HCT116 (cell line): ENCODE measurements at regions not wholly inside any gene's neighbourhood (a gene's known extent, or its start where the extent isn't known, plus 50 kb on each side); places are given as distances from the start of the nearest gene placed in this dataset.

ENCODE experiments used
- ATAC-seq: fragments of 200-7000 bp; cut with Tn5 transposase; 2 replicates; pipeline ENCODE4 v1.9.1; 2020; ENCODE audit warnings: mild to moderate bottlenecking, moderate library complexity
- BruUV-seq: library from RNA; stranded (reverse); fragments of 400-500 nt; replicated peaks from 2 replicates; lab custom pipeline; 2021; lab: Mats Ljungman, UMichigan
- CTCF ChIA-PET: fragments of 300-600 bp; sonication (Branson Sonifier 250); formaldehyde crosslinking; loops from one replicate; lab custom pipeline; 2021; ENCODE audit warnings: antibody characterized with exemption; lab: Charles Lee
- POLR2A ChIA-PET: fragments of 300-600, 350-600 bp; sonication (Branson Sonifier 250); formaldehyde crosslinking; loops from one replicate; lab custom pipeline; 2021; ENCODE audit warnings: antibody characterized with exemption; lab: Charles Lee
- RAD21 ChIA-PET, 2 experiments: fragments of 300-600 bp; sonication (Branson Sonifier 250); formaldehyde crosslinking; loops; one replicate each; lab custom pipeline; 2023; ENCODE audit warnings: low total read pairs in 2 of 2; ENCODE audit not compliant: uncharacterized antibody in 2 of 2, unreplicated experiment in 2 of 2, low non-redundant PET in 1 of 2; lab: Charles Lee
- DNase-seq: peaks from one replicate; pipeline ENCODE4 v3.0.0-alpha.2; 2010; ENCODE audit warnings: low read depth, low spot score
- H2AFZ ChIP-seq: fragments of 200-600 bp; shearing (Covaris generic), sonication (generic); 2 replicates; pipeline ENCODE4 v1.6.1; 2017; ENCODE audit warnings: low read depth, mixed run types, mixed read lengths, antibody characterized with exemption, low read length; ENCODE audit not compliant: poor library complexity, severe bottlenecking
- H3K27ac ChIP-seq: 2 replicates; pipeline ENCODE4 v1.5.1; 2012; ENCODE audit warnings: low read depth, low read length
- H3K27me3 ChIP-seq: fragments of 200-600 bp; sonication (generic); 2 replicates; pipeline ENCODE4 v1.6.1; 2016; ENCODE audit warnings: mixed run types, low read length, mixed read lengths; ENCODE audit not compliant: insufficient read depth
- H3K36me3 ChIP-seq, 2 experiments: fragments of 200-500 bp in 1 of 2; fragments of 200-600 bp in 1 of 2; sonication (Bioruptor generic) in 1 of 2; sonication (generic) in 1 of 2; 2 replicates each; pipeline versions ENCODE4 v1.5.1 to v1.6.1; 2014 to 2016; ENCODE audit warnings: low read length in 2 of 2, inconsistent platforms in 1 of 2, mixed read lengths in 1 of 2, mixed run types in 1 of 2; ENCODE audit not compliant: insufficient read depth in 2 of 2, control insufficient read depth in 1 of 2
- H3K4me1 ChIP-seq, 2 experiments: fragments of 200-600 bp in 1 of 2; sonication (generic) in 1 of 2; 2 replicates each; pipeline versions ENCODE4 v1.5.1 to v1.6.1; 2012 to 2017; ENCODE audit warnings: low read length in 2 of 2, inconsistent platforms in 1 of 2, mild to moderate bottlenecking in 1 of 2, mixed read lengths in 1 of 2, mixed run types in 1 of 2, moderate library complexity in 1 of 2; ENCODE audit not compliant: insufficient read depth in 2 of 2, control insufficient read depth in 1 of 2
- H3K4me2 ChIP-seq: fragments of 200-600 bp; sonication (generic); 2 replicates; pipeline ENCODE4 v1.6.1; 2017; ENCODE audit warnings: mixed run types, low read length, mixed read lengths
- H3K4me3 ChIP-seq, 2 experiments: fragments of 200-600 bp in 1 of 2; sonication (generic) in 1 of 2; replicated peaks in 1 of 2; 2 replicates each; pipeline ENCODE4 v1.5.1; 2011 to 2016; ENCODE audit warnings: low read length in 2 of 2, control low read depth in 1 of 2, low read depth in 1 of 2, mild to moderate bottlenecking in 1 of 2, mixed read lengths in 1 of 2, mixed run types in 1 of 2
- H3K79me2 ChIP-seq: fragments of 200-600 bp; sonication (generic); 2 replicates; pipeline ENCODE4 v1.6.1; 2017; ENCODE audit warnings: mild to moderate bottlenecking, mixed run types, low read length, moderate library complexity, mixed read lengths; ENCODE audit not compliant: insufficient read depth
- H3K9ac ChIP-seq: fragments of 200-600 bp; sonication (generic); 2 replicates; pipeline ENCODE4 v1.6.1; 2016; ENCODE audit warnings: low read length, mixed read lengths
- H3K9me2 ChIP-seq: fragments of 200-600 bp; sonication (generic), shearing (Covaris generic); 2 replicates; pipeline ENCODE4 v1.6.1; 2017; ENCODE audit warnings: mixed run types, mild to moderate bottlenecking, moderate library complexity; ENCODE audit not compliant: insufficient read depth
- H3K9me3 ChIP-seq, 2 experiments: fragments of 200-500 bp in 1 of 2; fragments of 200-600 bp in 1 of 2; sonication (Bioruptor generic) in 1 of 2; sonication (generic) in 1 of 2; 2 replicates each; pipeline ENCODE4 v1.6.1; 2014 to 2017; ENCODE audit warnings: low read length in 2 of 2, mixed read lengths in 2 of 2, inconsistent platforms in 1 of 2, low read depth in 1 of 2, mild to moderate bottlenecking in 1 of 2, mixed run types in 1 of 2, moderate library complexity in 1 of 2; ENCODE audit not compliant: control insufficient read depth in 1 of 2, insufficient read depth in 1 of 2
- H4K20me1 ChIP-seq: fragments of 200-600 bp; sonication (generic), shearing (Covaris generic); 2 replicates; pipeline ENCODE4 v1.6.1; 2017; ENCODE audit warnings: mixed run types, mild to moderate bottlenecking, moderate library complexity; ENCODE audit not compliant: insufficient read depth
- CEBPB ChIP-seq: IDR thresholded peaks from 2 replicates; pipeline ENCODE4 v1.6.1; 2012; ENCODE audit warnings: low read depth
- CTCF ChIP-seq, 3 experiments: fragments of 200-600 bp in 1 of 3; sonication (generic) in 1 of 3; IDR thresholded peaks in 2 of 3; conservative IDR thresholded peaks in 1 of 3; 2 replicates each; pipeline ENCODE4 v1.5.1; 2012 to 2017; ENCODE audit warnings: low read depth in 2 of 3, low read length in 2 of 3, antibody characterized with exemption in 1 of 3, borderline replicate concordance in 1 of 3, control low read depth in 1 of 3, mild to moderate bottlenecking in 1 of 3, mixed read lengths in 1 of 3, mixed run types in 1 of 3, moderate library complexity in 1 of 3; ENCODE audit not compliant: insufficient read depth in 1 of 3
- EZH2 ChIP-seq: fragments of 200-600 bp; sonication (generic); IDR thresholded peaks from 2 replicates; pipeline ENCODE4 v1.6.1; 2017; ENCODE audit warnings: antibody characterized with exemption, mixed run types
- JUND ChIP-seq: IDR thresholded peaks from 2 replicates; pipeline ENCODE4 v1.6.1; 2012
- POLR2A ChIP-seq: IDR thresholded peaks from 2 replicates; pipeline ENCODE4 v1.7.0; 2011; ENCODE audit warnings: borderline replicate concordance; ENCODE audit not compliant: insufficient read depth, insufficient read length; ENCODE audit errors: extremely low read depth
- RAD21 ChIP-seq: IDR thresholded peaks from 2 replicates; pipeline ENCODE4 v1.6.1; 2012; ENCODE audit warnings: low read depth, mild to moderate bottlenecking
- REST ChIP-seq: IDR thresholded peaks from 2 replicates; pipeline ENCODE4 v1.6.1; 2012; ENCODE audit warnings: low read depth
- SRF ChIP-seq: IDR thresholded peaks from 2 replicates; pipeline ENCODE4 v1.6.1; 2012; ENCODE audit warnings: low read depth
- ZNF274 ChIP-seq: fragments of 200-500 bp; sonication (Bioruptor generic); IDR thresholded peaks from 2 replicates; pipeline ENCODE4 v1.6.1; 2014; ENCODE audit warnings: mild to moderate bottlenecking, low read depth, low read length, inconsistent platforms
- intact Hi-C: fragments of 100-400 bp; cut with micrococcal nuclease; formaldehyde crosslinking; loops from 2 replicates; pipeline ENCODE4 v1.10.0; 2022

DNA sequence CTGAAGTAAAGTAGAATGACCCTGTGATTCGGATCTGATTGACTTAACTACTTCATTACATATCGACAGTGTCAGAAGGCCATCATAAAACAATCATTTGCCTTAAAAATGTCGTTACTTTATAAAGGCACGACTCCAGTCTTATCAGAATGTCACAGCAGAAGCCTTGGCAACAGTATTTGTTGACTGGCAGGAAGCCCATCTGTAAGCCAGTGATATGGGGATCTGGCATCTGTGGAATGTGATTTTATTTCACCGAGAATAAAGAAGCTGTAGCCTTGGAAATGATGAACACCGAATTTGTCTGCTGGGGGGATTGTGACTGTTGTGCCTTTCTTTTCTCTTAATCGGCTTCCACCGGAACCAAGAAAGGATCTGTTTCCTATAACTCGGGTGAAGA, 362.5 kb downstream of the TDRD3 start:
- intact Hi-C loops: no loop called here

More for the DNA sequence above, 362.5 kb downstream of the TDRD3 start:
- Histone ChIP-seq H3K9me2 (no peaks in the 10 kb centered on the region), H3K27ac (no peak overlapping the region), H3K4me1 (no peaks in the 10 kb centered on the region), H3K27me3 (no peaks in the 10 kb centered on the region), H3K36me3 (no peaks in the 10 kb centered on the region), H3K4me2 (no peak overlapping the region), H3K9me3 (no peaks in the 10 kb centered on the region), H4K20me1 (no peaks in the 10 kb centered on the region), H2AFZ (no peak overlapping the region), H3K4me3 (no peak overlapping the region), H3K9ac (no peak overlapping the region), H3K79me2 (no peaks in the 10 kb centered on the region)
- BruUV-seq: no TSS peak
- ChIA-PET POLR2A (no interaction called here), CTCF (no interaction called here), RAD21 (no interaction called here)
- ATAC-seq (no peak), DNase-seq (no peak)
- TF ChIP-seq JUND (no peak), SRF (no peak), REST (no peak), RAD21 (no peak), EZH2 (no peak), POLR2A (no peak), ZNF274 (no peak), CEBPB (no peak), CTCF (IDR thresholded peaks at IDR 0.05 in 2 of 3, conservative IDR thresholded peaks at IDR 0.05 in 1 of 3; ENCODE audit: borderline replicate concordance in 1 of 3, insufficient read depth in 1 of 3, low read depth in 2 of 3, low read length in 2 of 3) (no peak)
